GM06990 (cell line): ENCODE measurements at regions not wholly inside any gene's neighbourhood (a gene's known extent, or its start where the extent isn't known, plus 50 kb on each side); places are given as distances from the start of the nearest gene placed in this dataset.

Experiments
- DNase-seq: peaks from one replicate; pipeline ENCODE4 v3.0.0-alpha.2; 2011; ENCODE audit not compliant: insufficient read length; ENCODE audit errors: extremely low read depth
- H3K27me3 ChIP-seq: replicated peaks from 2 replicates; pipeline ENCODE4 v1.6.0; 2011; ENCODE audit warnings: low read length; ENCODE audit not compliant: control insufficient read depth, insufficient read depth
- H3K36me3 ChIP-seq: 2 replicates; pipeline ENCODE4 v1.5.1; 2011; ENCODE audit warnings: low read length; ENCODE audit not compliant: control insufficient read depth, insufficient read depth
- H3K4me3 ChIP-seq: replicated peaks from 2 replicates; pipeline ENCODE4 v1.5.1; 2011; ENCODE audit warnings: low read depth, mild to moderate bottlenecking, control low read depth, low read length
- TF ChIP-seq, protein P1 (sequence below): IDR thresholded peaks from 2 replicates; pipeline ENCODE4 v1.5.1; 2011; ENCODE audit warnings: low read length, control low read depth, mild to moderate bottlenecking, inconsistent platforms; ENCODE audit not compliant: insufficient read depth, poor library complexity, severe bottlenecking

DNA sequence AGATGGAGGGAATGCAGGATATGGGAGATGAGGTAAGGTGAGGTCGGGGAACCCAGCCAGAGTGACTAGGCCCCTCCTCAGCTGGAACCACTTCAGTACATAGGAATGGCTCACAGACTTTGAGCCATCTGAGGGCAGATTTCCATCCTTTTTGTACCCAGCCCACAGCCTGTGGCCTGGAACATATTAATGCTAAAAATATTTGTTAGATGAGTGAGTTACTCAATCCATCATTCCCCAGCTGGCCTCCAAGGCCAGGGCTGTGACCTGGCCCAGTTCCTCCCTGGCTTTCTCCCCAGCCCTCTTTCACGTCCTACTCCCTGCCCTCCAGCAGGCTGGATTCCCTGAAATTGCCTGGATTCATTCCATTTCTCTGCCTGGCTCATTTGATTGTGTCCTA is 57.2 kb upstream of the PRDM11 start:
- Histone ChIP-seq H3K36me3 (no peaks in the 10 kb centered on the region), H3K27me3 (peaks cover 3% of the 10 kb centered on the region), H3K4me3 (no peak overlapping the region)
- TF ChIP-seq, protein P1, sequence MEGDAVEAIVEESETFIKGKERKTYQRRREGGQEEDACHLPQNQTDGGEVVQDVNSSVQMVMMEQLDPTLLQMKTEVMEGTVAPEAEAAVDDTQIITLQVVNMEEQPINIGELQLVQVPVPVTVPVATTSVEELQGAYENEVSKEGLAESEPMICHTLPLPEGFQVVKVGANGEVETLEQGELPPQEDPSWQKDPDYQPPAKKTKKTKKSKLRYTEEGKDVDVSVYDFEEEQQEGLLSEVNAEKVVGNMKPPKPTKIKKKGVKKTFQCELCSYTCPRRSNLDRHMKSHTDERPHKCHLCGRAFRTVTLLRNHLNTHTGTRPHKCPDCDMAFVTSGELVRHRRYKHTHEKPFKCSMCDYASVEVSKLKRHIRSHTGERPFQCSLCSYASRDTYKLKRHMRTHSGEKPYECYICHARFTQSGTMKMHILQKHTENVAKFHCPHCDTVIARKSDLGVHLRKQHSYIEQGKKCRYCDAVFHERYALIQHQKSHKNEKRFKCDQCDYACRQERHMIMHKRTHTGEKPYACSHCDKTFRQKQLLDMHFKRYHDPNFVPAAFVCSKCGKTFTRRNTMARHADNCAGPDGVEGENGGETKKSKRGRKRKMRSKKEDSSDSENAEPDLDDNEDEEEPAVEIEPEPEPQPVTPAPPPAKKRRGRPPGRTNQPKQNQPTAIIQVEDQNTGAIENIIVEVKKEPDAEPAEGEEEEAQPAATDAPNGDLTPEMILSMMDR: no peak
- no peak for DNase-seq

DNA sequence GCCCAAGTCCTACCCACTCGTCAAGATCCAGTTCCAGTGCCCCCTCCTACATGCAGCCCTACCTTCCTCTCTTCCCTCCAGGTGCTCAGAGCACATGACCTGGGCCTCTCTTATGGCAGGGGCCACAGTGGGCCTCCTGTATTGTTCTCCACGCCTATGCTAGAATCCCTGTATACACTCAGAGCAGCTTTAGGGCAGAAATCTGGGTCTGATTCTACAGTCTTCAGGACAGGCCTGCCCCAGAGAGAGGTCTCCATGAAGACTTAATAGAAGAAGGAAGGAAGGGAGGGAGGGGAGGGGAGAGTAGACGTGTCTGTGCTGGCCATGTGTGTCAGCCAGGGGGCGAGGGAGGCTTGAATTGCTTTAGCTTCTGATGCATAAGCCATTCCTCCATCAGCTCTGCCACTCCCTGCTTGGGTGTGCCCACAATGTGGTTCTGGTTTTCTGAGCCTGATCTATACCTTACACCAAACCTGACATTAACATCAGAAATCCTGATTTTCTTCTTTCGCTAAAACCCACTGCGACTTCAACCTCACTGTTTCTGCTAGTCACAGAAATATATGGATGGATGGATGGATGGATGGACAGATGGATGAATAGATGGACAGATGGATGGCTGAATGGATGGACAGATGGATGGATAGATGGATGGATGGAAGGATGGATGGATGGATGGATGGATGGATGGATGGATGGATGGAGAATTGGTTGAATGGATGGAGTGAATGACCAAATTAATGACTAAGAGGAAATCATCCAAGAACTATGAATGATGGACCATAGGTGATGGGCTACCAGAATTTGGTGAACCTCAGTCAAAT is 56.6 kb upstream of the PRDM11 start:
- H3K4me3 ChIP-seq: no peak overlapping the region
- no peak for DNase-seq
- TF ChIP-seq, protein P1: no peak
- H3K27me3 ChIP-seq: peaks cover 3% of the 10 kb centered on the region
- no peaks in the 10 kb centered on the region for H3K36me3 ChIP-seq

DNA sequence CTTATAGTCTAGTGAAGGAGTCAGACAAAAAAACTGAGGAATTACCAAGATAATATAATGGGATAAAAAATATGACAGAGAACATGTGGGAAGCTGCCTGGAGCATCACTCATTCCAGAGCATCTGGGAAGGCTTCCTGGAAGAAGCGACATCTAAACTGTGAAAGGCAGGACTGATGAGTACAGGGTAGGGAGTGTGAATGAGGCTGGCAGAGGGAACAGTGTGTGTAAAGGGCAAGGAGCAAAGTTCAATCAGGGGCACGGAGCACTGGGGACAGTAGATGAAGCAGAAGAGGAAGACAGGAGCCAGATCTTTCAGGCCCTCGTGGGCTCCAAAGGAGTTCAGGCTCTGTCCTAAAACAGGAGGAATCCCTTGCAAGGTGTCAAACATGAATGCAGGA is 55.8 kb upstream of the PRDM11 start:
- no peak for DNase-seq
- TF ChIP-seq, protein P1: no peak
- Histone ChIP-seq H3K4me3 (no peak overlapping the region), H3K27me3 (peaks cover 3% of the 10 kb centered on the region), H3K36me3 (no peaks in the 10 kb centered on the region)

DNA sequence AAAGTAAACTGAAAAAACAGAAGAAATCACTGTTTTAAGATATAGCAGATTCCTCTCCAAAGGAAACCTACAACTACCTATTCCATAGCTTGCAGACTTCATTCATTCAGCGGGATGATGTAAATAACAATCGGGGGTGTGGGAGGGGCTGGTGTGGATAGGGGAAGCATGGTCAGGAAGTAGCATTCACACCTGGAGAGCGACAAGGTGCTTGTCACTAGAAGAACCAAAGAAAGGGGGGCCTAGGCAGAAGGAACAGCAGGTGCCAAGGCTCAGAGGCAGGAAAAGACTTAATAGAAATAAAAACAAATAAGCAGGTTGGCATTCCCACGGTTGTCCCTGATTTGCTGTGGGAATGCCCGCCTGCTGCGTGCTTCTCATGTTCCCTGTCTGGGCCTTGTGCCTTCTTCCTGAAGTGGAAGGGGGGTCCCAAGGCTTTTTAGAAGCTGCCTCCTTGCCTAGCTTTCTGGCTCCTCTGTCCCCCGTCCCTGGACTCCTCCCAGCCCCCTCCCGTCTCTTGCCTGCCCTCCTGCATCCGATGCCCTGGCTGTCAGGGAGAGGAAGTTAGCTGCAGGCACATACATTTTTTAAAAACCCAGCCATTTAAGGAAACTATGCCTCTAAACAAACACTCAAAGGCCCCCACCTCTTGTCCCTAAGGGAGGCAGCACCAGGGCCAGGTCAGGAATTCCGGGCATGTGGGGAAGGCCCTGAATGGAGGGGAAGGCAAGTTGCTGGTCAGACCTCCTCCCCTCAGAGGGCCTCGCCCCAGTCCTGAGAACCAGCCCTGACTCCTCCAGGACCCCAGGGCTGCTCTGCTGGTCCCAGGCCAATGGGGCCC is 54.7 kb upstream of the PRDM11 start:
- TF ChIP-seq, protein P1: no peak
- Histone ChIP-seq H3K27me3 (peaks cover 3% of the 10 kb centered on the region), H3K36me3 (no peaks in the 10 kb centered on the region), H3K4me3 (no peak overlapping the region)
- DNase-seq: no peak

DNA sequence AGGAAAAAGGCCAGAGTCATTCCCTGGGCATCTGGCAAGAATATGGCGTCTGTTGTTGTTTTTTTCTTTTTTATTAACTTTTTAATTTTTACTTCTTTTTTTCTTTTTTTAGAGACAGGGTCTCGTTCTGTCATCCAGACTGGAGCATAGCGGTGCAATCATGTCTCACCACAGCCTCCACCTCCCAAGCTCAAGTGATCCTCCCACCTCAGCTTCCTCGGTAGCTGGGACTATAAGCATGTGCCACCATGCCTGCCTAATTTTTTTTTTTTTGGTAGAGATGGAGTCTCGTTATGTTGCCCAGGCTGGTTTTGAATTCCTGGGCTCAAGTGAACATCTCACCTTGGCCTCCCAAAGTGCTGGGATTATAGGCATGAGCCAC is 54.0 kb upstream of the PRDM11 start:
- Histone ChIP-seq H3K36me3 (no peaks in the 10 kb centered on the region), H3K4me3 (no peak overlapping the region), H3K27me3 (peaks cover 3% of the 10 kb centered on the region)
- TF ChIP-seq, protein P1: no peak
- DNase-seq: no peak
